Breast epithelium (tissue), 3 donors: ENCODE measurements at regions not wholly inside any gene's neighbourhood (a gene's known extent, or its start where the extent isn't known, plus 50 kb on each side); places are given as distances from the start of the nearest gene placed in this dataset.

Experiments
- CTCF ChIP-seq, 3 donors: fragments of 450-650 bp; IDR thresholded peaks; one replicate each; pipeline ENCODE4 v1.5.1; 2016 to 2017; ENCODE audit warnings: antibody characterized with exemption in 3 of 3, mild to moderate bottlenecking in 3 of 3, moderate library complexity in 3 of 3
- POLR2A ChIP-seq: fragments of 450-650 bp; IDR thresholded peaks from one replicate; pipeline ENCODE4 v1.6.1; 2016; ENCODE audit warnings: antibody characterized with exemption, mild to moderate bottlenecking, moderate library complexity
- POLR2AphosphoS5 ChIP-seq, 3 donors: sonication (generic); formaldehyde crosslinking; IDR thresholded peaks; one replicate each; pipeline ENCODE4 v1.6.1; 2017; ENCODE audit warnings: antibody characterized with exemption in 3 of 3

- TF ChIP-seq CTCF (IDR thresholded peaks at IDR 0.05): no peak
- TF ChIP-seq POLR2AphosphoS5 (IDR thresholded peaks at IDR 0.05): no peak
- no peak for TF ChIP-seq POLR2A
These were observed 1213.2 kb downstream of the RAPGEF2 start for GRCh38 chr4:160316036-160316435.
